HEK293 (cell line): ENCODE measurements at regions not wholly inside any gene's neighbourhood (a gene's known extent, or its start where the extent isn't known, plus 50 kb on each side); places are given as distances from the start of the nearest gene placed in this dataset.

ENCODE experiments used
- CTCF ChIA-PET: fragments of 350-600 bp; formaldehyde crosslinking; extraction: SDS; loops from one replicate; lab custom pipeline; 2021; ENCODE audit warnings: antibody characterized with exemption; lab: Yijun Ruan, JAX
- POLR2A ChIA-PET: fragments of 300-600 bp; formaldehyde crosslinking; extraction: SDS; loops from one replicate; lab custom pipeline; 2020; ENCODE audit warnings: antibody characterized with exemption, inconsistent platforms; lab: Yijun Ruan, JAX
- H3K27ac ChIP-seq: fragments of 200-500 bp; sonication (Bioruptor generic); 2 replicates; pipeline ENCODE4 v1.5.1; 2014; ENCODE audit warnings: low read depth, low read length, control low read depth, inconsistent platforms; ENCODE audit errors: extremely low read depth
- H3K36me3 ChIP-seq, 2 experiments: fragments of 200-500 bp in 1 of 2; sonication (Bioruptor generic) in 1 of 2; 1 replicate in 1 of 2; 2 replicates in 1 of 2; pipeline ENCODE4 v1.5.1; 2014 to 2017; ENCODE audit warnings: inconsistent platforms in 2 of 2, low read length in 2 of 2; ENCODE audit not compliant: control insufficient read depth in 2 of 2, insufficient read depth in 1 of 2
- H3K4me1 ChIP-seq: fragments of 200-500 bp; sonication (Bioruptor generic); 2 replicates; pipeline ENCODE4 v1.5.1; 2014; ENCODE audit warnings: mild to moderate bottlenecking, low read length, inconsistent platforms; ENCODE audit not compliant: control insufficient read depth, insufficient read depth
- H3K4me3 ChIP-seq: 2 replicates; pipeline ENCODE4 v1.5.1; 2011; ENCODE audit warnings: low read depth, mild to moderate bottlenecking, control low read depth, low read length, moderate library complexity
- H3K9me3 ChIP-seq: fragments of 200-500 bp; sonication (Bioruptor generic); 2 replicates; pipeline ENCODE4 v1.5.1; 2014; ENCODE audit warnings: low read depth, low read length, inconsistent platforms; ENCODE audit not compliant: control insufficient read depth, insufficient read depth
- BCL11A ChIP-seq: fragments of 450-650 bp; formaldehyde crosslinking; IDR thresholded peaks from 2 replicates; pipeline ENCODE4 v1.5.1; 2016; ENCODE audit warnings: low read depth, missing biosample characterization, missing genetic modification characterization
- MYNN ChIP-seq: fragments of 450-650 bp; formaldehyde crosslinking; IDR thresholded peaks from 2 replicates; pipeline ENCODE4 v1.5.1; 2016; ENCODE audit warnings: missing biosample characterization, missing genetic modification characterization, borderline replicate concordance
- PRDM10 ChIP-seq: fragments of 450-650 bp; formaldehyde crosslinking; IDR thresholded peaks from 2 replicates; pipeline ENCODE4 v1.5.1; 2016; ENCODE audit warnings: missing biosample characterization, missing genetic modification characterization
- REPIN1 ChIP-seq: fragments of 450-650 bp; formaldehyde crosslinking; IDR thresholded peaks from 2 replicates; pipeline ENCODE4 v1.5.1; 2017; ENCODE audit warnings: missing biosample characterization, missing genetic modification characterization, low read depth
- SALL2 ChIP-seq: fragments of 450-650 bp; formaldehyde crosslinking; IDR thresholded peaks from 2 replicates; pipeline ENCODE4 v1.5.0; 2017; ENCODE audit warnings: missing biosample characterization, mild to moderate bottlenecking, missing genetic modification characterization, borderline replicate concordance
- TRIM28 ChIP-seq: IDR thresholded peaks from 2 replicates; pipeline ENCODE4 v1.6.1; 2011; ENCODE audit warnings: low read length, control low read depth, borderline replicate concordance
- ZEB2 ChIP-seq: fragments of 450-650 bp; formaldehyde crosslinking; IDR thresholded peaks from 2 replicates; pipeline ENCODE4 v1.5.1; 2016; ENCODE audit warnings: missing biosample characterization, missing genetic modification characterization
- ZIC2 ChIP-seq: fragments of 450-650 bp; formaldehyde crosslinking; IDR thresholded peaks from 2 replicates; pipeline ENCODE4 v1.5.1; 2016; ENCODE audit warnings: missing biosample characterization, missing genetic modification characterization
- ZNF121 ChIP-seq: fragments of 450-650 bp; formaldehyde crosslinking; IDR thresholded peaks from 2 replicates; pipeline ENCODE4 v1.5.1; 2016; ENCODE audit warnings: missing biosample characterization, missing genetic modification characterization
- ZNF148 ChIP-seq: fragments of 450-650 bp; formaldehyde crosslinking; IDR thresholded peaks from 2 replicates; pipeline ENCODE4 v1.5.0; 2017; ENCODE audit warnings: missing biosample characterization, missing genetic modification characterization, borderline replicate concordance
- ZNF184 ChIP-seq: fragments of 450-650 bp; IDR thresholded peaks from 2 replicates; pipeline ENCODE4 v1.5.1; 2018; ENCODE audit warnings: missing biosample characterization, mild to moderate bottlenecking, missing genetic modification characterization
- ZNF202 ChIP-seq: fragments of 450-650 bp; formaldehyde crosslinking; IDR thresholded peaks from 2 replicates; pipeline ENCODE4 v1.5.1; 2016; ENCODE audit warnings: missing biosample characterization, missing genetic modification characterization, borderline replicate concordance
- ZNF223 ChIP-seq: fragments of 450-650 bp; formaldehyde crosslinking; IDR thresholded peaks from 2 replicates; pipeline ENCODE4 v1.5.1; 2016; ENCODE audit warnings: missing biosample characterization, missing genetic modification characterization
- ZNF23 ChIP-seq: fragments of 450-650 bp; formaldehyde crosslinking; IDR thresholded peaks from 2 replicates; pipeline ENCODE4 v1.5.1; 2016; ENCODE audit warnings: missing biosample characterization, missing genetic modification characterization, borderline replicate concordance
- ZNF274 ChIP-seq, 2 experiments: fragments of 200-500 bp in 1 of 2; fragments of 450-650 bp in 1 of 2; sonication (Bioruptor generic) in 1 of 2; formaldehyde crosslinking in 1 of 2; IDR thresholded peaks; 2 replicates each; pipeline versions ENCODE4 v1.5.1 to v1.6.1; 2014 to 2016; ENCODE audit warnings: borderline replicate concordance in 1 of 2, inconsistent platforms in 1 of 2, low read length in 1 of 2, missing biosample characterization in 1 of 2, missing genetic modification characterization in 1 of 2
- ZNF488 ChIP-seq: fragments of 450-650 bp; formaldehyde crosslinking; IDR thresholded peaks from 2 replicates; pipeline ENCODE4 v1.5.1; 2016; ENCODE audit warnings: missing biosample characterization, missing genetic modification characterization
- ZNF549 ChIP-seq: fragments of 450-650 bp; IDR thresholded peaks from 2 replicates; pipeline ENCODE4 v1.5.1; 2018; ENCODE audit warnings: missing biosample characterization, missing genetic modification characterization, mild to moderate bottlenecking, inconsistent platforms, moderate library complexity
- ZNF585B ChIP-seq: fragments of 450-650 bp; formaldehyde crosslinking; IDR thresholded peaks from 2 replicates; pipeline ENCODE4 v1.5.1; 2016; ENCODE audit warnings: missing biosample characterization, missing genetic modification characterization
- ZNF658 ChIP-seq: fragments of 450-650 bp; formaldehyde crosslinking; IDR thresholded peaks from 2 replicates; pipeline ENCODE4; 2016; ENCODE audit warnings: missing biosample characterization, missing genetic modification characterization
- ZNF664 ChIP-seq: fragments of 450-650 bp; formaldehyde crosslinking; IDR thresholded peaks from 2 replicates; pipeline ENCODE4 v1.5.1; 2016; ENCODE audit warnings: missing biosample characterization, missing genetic modification characterization
- ZNF776 ChIP-seq: fragments of 450-650 bp; formaldehyde crosslinking; IDR thresholded peaks from 2 replicates; pipeline ENCODE4 v1.5.0; 2017; ENCODE audit warnings: missing biosample characterization, missing genetic modification characterization, borderline replicate concordance
- ZSCAN30 ChIP-seq: fragments of 450-650 bp; IDR thresholded peaks from 2 replicates; pipeline ENCODE4 v1.5.1; 2018; ENCODE audit warnings: missing biosample characterization, mild to moderate bottlenecking, missing genetic modification characterization, moderate library complexity
- TF ChIP-seq, protein P1 (sequence below): fragments of 450-650 bp; formaldehyde crosslinking; IDR thresholded peaks from 2 replicates; pipeline ENCODE4 v1.5.1; 2016; ENCODE audit warnings: missing biosample characterization, missing genetic modification characterization

DNA sequence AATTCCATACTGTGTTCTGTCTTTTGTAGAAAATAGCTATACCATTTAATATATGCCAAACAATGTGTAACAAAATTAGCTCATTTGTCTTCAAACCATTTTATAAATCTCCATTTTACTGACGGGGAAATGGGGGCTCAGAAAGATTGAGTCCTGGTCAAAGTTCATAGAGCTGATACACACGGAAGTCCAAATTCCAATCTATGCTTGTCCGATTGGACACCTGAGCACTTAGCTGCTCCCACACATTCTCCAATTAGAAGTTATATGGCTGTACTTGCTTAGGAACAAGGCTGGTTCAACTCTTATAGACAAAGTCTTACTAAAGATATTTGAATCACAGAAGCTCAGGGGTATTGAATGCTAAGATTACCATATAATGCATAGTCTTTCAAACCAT is 185.2 kb downstream of the ANKRD50 start (continued):
- TF ChIP-seq ZNF148 (tag by site-specific recombination) (no peak), ZNF776 (tag by site-specific recombination) (no peak)

DNA sequence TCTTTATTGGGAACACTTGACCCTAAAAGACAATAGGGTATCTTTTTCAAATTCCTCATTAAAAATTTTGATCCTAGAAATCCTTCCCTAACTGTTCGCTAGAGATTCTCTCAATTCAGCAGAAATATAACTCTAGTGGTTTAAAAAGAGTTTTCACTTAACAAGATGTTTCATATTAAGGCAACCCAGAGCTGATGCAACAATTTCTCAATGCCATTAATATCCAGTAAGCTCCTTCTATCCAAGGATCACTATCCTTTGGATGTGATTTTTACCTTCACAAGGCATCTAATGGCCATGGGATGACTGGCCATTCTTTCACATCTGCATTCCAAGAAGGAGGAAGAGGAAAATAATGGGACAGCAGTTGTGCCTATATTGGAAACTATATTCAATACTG is 183.4 kb downstream of the ANKRD50 start:
- CTCF ChIA-PET, result no interaction called here
- no peaks in the 10 kb centered on the region for H3K4me1 ChIP-seq
- no peak overlapping the region for H3K4me3 ChIP-seq
- POLR2A ChIA-PET, result no interaction called here
- H3K36me3 ChIP-seq, result no peaks in the 10 kb centered on the region
- H3K27ac ChIP-seq, result no peak overlapping the region
- TF ChIP-seq ZEB2 (tag by site-specific recombination) (no peak), ZNF184 (no peak), ZNF23 (tag by site-specific recombination) (no peak), PRDM10 (tag by site-specific recombination) (no peak), ZSCAN30 (no peak), REPIN1 (no peak), ZNF202 (tag by site-specific recombination) (no peak), ZNF664 (tag by site-specific recombination) (no peak)
- H3K9me3 ChIP-seq, result no peaks in the 10 kb centered on the region

- no peaks in the 10 kb centered on the region for H3K36me3 ChIP-seq
- H3K27ac ChIP-seq, result no peak overlapping the region
- no peak for TF ChIP-seq SALL2 (tag by site-specific recombination)
- no peak for TF ChIP-seq ZNF549
- TF ChIP-seq ZNF658, result no peak
- no peak for TF ChIP-seq ZNF223 (tag by site-specific recombination)
- TF ChIP-seq ZNF121 (tag by site-specific recombination), result no peak
- TF ChIP-seq ZNF585B (tag by site-specific recombination), result no peak
- TF ChIP-seq, protein P1, sequence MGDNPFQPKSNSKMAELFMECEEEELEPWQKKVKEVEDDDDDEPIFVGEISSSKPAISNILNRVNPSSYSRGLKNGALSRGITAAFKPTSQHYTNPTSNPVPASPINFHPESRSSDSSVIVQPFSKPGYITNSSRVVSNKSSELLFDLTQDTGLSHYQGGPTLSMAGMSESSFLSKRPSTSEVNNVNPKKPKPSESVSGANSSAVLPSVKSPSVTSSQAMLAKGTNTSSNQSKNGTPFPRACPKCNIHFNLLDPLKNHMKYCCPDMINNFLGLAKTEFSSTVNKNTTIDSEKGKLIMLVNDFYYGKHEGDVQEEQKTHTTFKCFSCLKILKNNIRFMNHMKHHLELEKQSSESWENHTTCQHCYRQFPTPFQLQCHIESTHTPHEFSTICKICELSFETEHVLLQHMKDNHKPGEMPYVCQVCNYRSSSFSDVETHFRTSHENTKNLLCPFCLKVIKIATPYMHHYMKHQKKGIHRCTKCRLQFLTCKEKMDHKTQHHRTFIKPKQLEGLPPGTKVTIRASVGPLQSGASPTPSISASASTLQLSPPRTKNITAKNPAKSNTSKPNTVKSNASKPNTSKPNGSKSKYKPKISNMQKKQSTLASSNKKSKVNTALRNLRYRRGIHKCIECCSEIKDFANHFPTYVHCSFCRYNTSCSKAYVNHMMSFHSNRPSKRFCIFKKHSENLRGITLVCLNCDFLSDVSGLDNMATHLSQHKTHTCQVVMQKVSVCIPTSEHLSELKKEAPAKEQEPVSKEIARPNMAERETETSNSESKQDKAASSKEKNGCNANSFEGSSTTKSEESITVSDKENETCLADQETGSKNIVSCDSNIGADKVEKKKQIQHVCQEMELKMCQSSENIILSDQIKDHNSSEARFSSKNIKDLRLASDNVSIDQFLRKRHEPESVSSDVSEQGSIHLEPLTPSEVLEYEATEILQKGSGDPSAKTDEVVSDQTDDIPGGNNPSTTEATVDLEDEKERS (tag by site-specific recombination), result no peak
- TF ChIP-seq ZNF274 (IDR thresholded peaks at IDR 0.05; ENCODE audit: low read length), result no peak
- TF ChIP-seq ZNF274 (tag by site-specific recombination; IDR thresholded peaks at IDR 0.05; ENCODE audit: borderline replicate concordance), result no peak
- no peak for TF ChIP-seq MYNN
- TF ChIP-seq BCL11A, result no peak
- no peak for TF ChIP-seq ZIC2
- no peak for TF ChIP-seq ZNF488 (tag by site-specific recombination)
- TF ChIP-seq TRIM28, result no peak
- CTCF ChIA-PET, result no interaction called here
- H3K4me1 ChIP-seq, result no peaks in the 10 kb centered on the region
- POLR2A ChIA-PET, result no interaction called here
- H3K4me3 ChIP-seq, result no peak overlapping the region
- H3K9me3 ChIP-seq, result no peaks in the 10 kb centered on the region
Observed at GRCh38 chr4:124530464-124531077, 182.0 kb downstream of the ANKRD50 start.
